ENCODE measurements at regions not wholly inside any gene's neighbourhood (a gene's known extent, or its start where the extent isn't known, plus 50 kb on each side); places are given as distances from the start of the nearest gene placed in this dataset.

DNA sequence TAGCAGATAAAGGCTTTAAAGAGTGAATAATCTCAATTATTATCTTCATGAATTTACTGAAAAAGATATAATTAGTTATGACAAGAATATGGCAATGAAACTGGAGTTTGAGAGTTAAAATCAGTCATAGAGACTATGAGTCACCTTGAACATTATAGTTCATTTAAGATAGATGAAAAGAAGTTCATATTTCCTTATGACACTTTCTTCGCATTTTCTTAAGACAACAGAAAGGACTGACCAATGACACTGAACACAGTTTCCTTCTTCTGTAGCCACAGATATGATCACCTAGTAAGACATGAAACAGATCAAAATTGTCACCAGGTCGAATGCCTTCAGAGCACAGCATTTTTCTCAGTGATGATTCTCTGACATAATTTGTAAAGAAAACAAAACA, 202.1 kb downstream of the KLF12 start:
- TF ChIP-seq, protein P1, sequence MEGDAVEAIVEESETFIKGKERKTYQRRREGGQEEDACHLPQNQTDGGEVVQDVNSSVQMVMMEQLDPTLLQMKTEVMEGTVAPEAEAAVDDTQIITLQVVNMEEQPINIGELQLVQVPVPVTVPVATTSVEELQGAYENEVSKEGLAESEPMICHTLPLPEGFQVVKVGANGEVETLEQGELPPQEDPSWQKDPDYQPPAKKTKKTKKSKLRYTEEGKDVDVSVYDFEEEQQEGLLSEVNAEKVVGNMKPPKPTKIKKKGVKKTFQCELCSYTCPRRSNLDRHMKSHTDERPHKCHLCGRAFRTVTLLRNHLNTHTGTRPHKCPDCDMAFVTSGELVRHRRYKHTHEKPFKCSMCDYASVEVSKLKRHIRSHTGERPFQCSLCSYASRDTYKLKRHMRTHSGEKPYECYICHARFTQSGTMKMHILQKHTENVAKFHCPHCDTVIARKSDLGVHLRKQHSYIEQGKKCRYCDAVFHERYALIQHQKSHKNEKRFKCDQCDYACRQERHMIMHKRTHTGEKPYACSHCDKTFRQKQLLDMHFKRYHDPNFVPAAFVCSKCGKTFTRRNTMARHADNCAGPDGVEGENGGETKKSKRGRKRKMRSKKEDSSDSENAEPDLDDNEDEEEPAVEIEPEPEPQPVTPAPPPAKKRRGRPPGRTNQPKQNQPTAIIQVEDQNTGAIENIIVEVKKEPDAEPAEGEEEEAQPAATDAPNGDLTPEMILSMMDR (IDR thresholded peaks at IDR 0.05; ENCODE audit: poor library complexity): no peak
- TF ChIP-seq EZH2 (IDR thresholded peaks at IDR 0.05; ENCODE audit: borderline replicate concordance) (no peak), EZH2phosphoT487 (IDR thresholded peaks at IDR 0.05; ENCODE audit: low read depth, severe bottlenecking, unreplicated experiment) (no peak)

All from hepatocyte (in vitro differentiated cells).